GM23338 (cell line): ENCODE measurements at regions not wholly inside any gene's neighbourhood (a gene's known extent, or its start where the extent isn't known, plus 50 kb on each side); places are given as distances from the start of the nearest gene placed in this dataset.

Experiments
- ATAC-seq: fragments of 200-7000 bp; cut with Tn5 transposase; 3 replicates; pipeline ENCODE4 v1.9.1; 2020
- DNase-seq: peaks from one replicate; pipeline ENCODE4 v3.0.0-alpha.2; 2015; ENCODE audit warnings: low spot score
- H2AFZ ChIP-seq: fragments of 200-600 bp; sonication (generic); 2 replicates; pipeline ENCODE4 v1.8.0; 2016; ENCODE audit warnings: antibody characterized with exemption, mild to moderate bottlenecking, moderate library complexity
- H3F3A ChIP-seq: fragments of 200-600 bp; sonication (generic); replicated peaks from 2 replicates; pipeline ENCODE4 v1.8.0; 2017; ENCODE audit warnings: antibody characterized with exemption, mixed run types, low read depth
- H3K27ac ChIP-seq: fragments of 200-600 bp; sonication (generic); 2 replicates; pipeline ENCODE4 v1.6.1; 2016; ENCODE audit warnings: low read depth
- H3K27me3 ChIP-seq: fragments of 200-600 bp; sonication (generic); 2 replicates; pipeline ENCODE4 v1.8.0; 2016; ENCODE audit warnings: mild to moderate bottlenecking, mixed run types, moderate library complexity; ENCODE audit not compliant: insufficient read depth
- H3K36me3 ChIP-seq: fragments of 200-600 bp; sonication (generic); 2 replicates; pipeline ENCODE4 v1.8.0; 2016; ENCODE audit warnings: mild to moderate bottlenecking; ENCODE audit not compliant: insufficient read depth
- H3K4me1 ChIP-seq: fragments of 200-600 bp; sonication (generic); 2 replicates; pipeline ENCODE4 v1.8.0; 2016; ENCODE audit warnings: mild to moderate bottlenecking, moderate library complexity; ENCODE audit not compliant: insufficient read depth
- H3K4me2 ChIP-seq: fragments of 200-600 bp; sonication (generic); 2 replicates; pipeline ENCODE4 v1.7.1; 2017; ENCODE audit warnings: mixed run types
- H3K4me3 ChIP-seq: fragments of 200-600 bp; sonication (generic); 2 replicates; pipeline ENCODE4 v1.6.1; 2016; ENCODE audit warnings: mixed run types
- H3K79me2 ChIP-seq: fragments of 200-600 bp; sonication (generic); replicated peaks from 2 replicates; pipeline ENCODE4 v1.8.0; 2017; ENCODE audit warnings: mild to moderate bottlenecking; ENCODE audit not compliant: insufficient read depth
- H3K9me2 ChIP-seq: fragments of 200-600 bp; sonication (generic); 2 replicates; pipeline ENCODE4 v1.8.0; 2017; ENCODE audit not compliant: insufficient read depth
- H4K20me1 ChIP-seq: fragments of 200-600 bp; sonication (generic); replicated peaks from 2 replicates; pipeline ENCODE4 v1.8.0; 2017; ENCODE audit warnings: mild to moderate bottlenecking; ENCODE audit not compliant: insufficient read depth
- H3K27ac Mint-ChIP-seq: 2 replicates; pipeline ENCODE4 v1.8.0; 2020; ENCODE audit warnings: inconsistent platforms, mild to moderate bottlenecking, moderate library complexity, mixed read lengths
- H3K27me3 Mint-ChIP-seq: 3 replicates; pipeline ENCODE4 v1.8.0; 2022; ENCODE audit warnings: low read depth, mild to moderate bottlenecking, moderate library complexity, mixed read lengths, inconsistent platforms; ENCODE audit not compliant: insufficient read depth, poor library complexity
- H3K36me3 Mint-ChIP-seq: 3 replicates; pipeline ENCODE4 v1.8.0; 2021; ENCODE audit warnings: low read depth, mild to moderate bottlenecking, inconsistent platforms, moderate library complexity, mixed read lengths
- H3K4me1 Mint-ChIP-seq: 3 replicates; pipeline ENCODE4 v1.8.0; 2020; ENCODE audit warnings: mild to moderate bottlenecking, inconsistent platforms, mixed read lengths
- H3K4me3 Mint-ChIP-seq: 3 replicates; pipeline ENCODE4 v1.8.0; 2021; ENCODE audit warnings: moderate library complexity, mild to moderate bottlenecking, inconsistent platforms, mixed read lengths
- H3K9me3 Mint-ChIP-seq: 3 replicates; pipeline ENCODE4 v1.8.0; 2020; ENCODE audit warnings: moderate library complexity, mild to moderate bottlenecking, inconsistent platforms, mixed read lengths
- CREB1 ChIP-seq: fragments of 250-450 bp; sonication (Bioruptor Pico); IDR thresholded peaks from 2 replicates; pipeline ENCODE4 v1.5.0; 2020; ENCODE audit warnings: low read depth, mild to moderate bottlenecking, moderate library complexity
- CTCF ChIP-seq, 2 experiments: fragments of 200-600 bp in 1 of 2; sonication (generic) in 1 of 2; conservative IDR thresholded peaks; 2 replicates each; pipeline versions ENCODE4 v1.5.1 to v1.6.1; 2016 to 2017; ENCODE audit warnings: antibody characterized with exemption in 2 of 2, low read depth in 2 of 2, mild to moderate bottlenecking in 2 of 2, moderate library complexity in 1 of 2
- ETS1 ChIP-seq: IDR thresholded peaks from 2 replicates; pipeline ENCODE4 v1.6.1; 2016; ENCODE audit warnings: antibody characterized with exemption
- NANOG ChIP-seq: IDR thresholded peaks from 2 replicates; pipeline ENCODE4 v1.6.1; 2016; ENCODE audit warnings: antibody characterized with exemption, borderline replicate concordance
- REST ChIP-seq: IDR thresholded peaks from one replicate; pipeline ENCODE4 v1.6.1; 2018; ENCODE audit warnings: antibody characterized with exemption; ENCODE audit not compliant: unreplicated experiment
- ZNF114 ChIP-seq: fragments of 250-450 bp; sonication (Bioruptor Pico); IDR thresholded peaks from 2 replicates; pipeline ENCODE4 v1.5.0; 2020; ENCODE audit warnings: mild to moderate bottlenecking, moderate library complexity

- peak overlapping the region; percentile 61 for H2AFZ ChIP-seq
- no peaks in the 10 kb centered on the region for H3K36me3 ChIP-seq
- H3K4me3 ChIP-seq: no peak overlapping the region
- no peak overlapping the region for H3K27ac ChIP-seq
- no peaks in the 10 kb centered on the region for H3K27me3 ChIP-seq
- no peak for TF ChIP-seq ZNF114 (CRISPR knock-in tag)
- TF ChIP-seq NANOG: no peak
- H3K27me3 Mint-ChIP-seq: no peaks in the 10 kb centered on the region
- no peaks in the 10 kb centered on the region for H4K20me1 ChIP-seq
- no peak overlapping the region for H3K27ac Mint-ChIP-seq
- H3F3A ChIP-seq: no peaks in the 10 kb centered on the region
- no peak overlapping the region for H3K4me3 Mint-ChIP-seq
- DNase-seq: no peak
- H3K36me3 Mint-ChIP-seq: no peaks in the 10 kb centered on the region
- H3K4me1 ChIP-seq: no peaks in the 10 kb centered on the region
- no peak overlapping the region for H3K4me2 ChIP-seq
- H3K4me1 Mint-ChIP-seq: no peaks in the 10 kb centered on the region
- no peaks in the 10 kb centered on the region for H3K79me2 ChIP-seq
- ATAC-seq: no peak
- peaks cover 2% of the 10 kb centered on the region; the same call in 2 of the 3 replicates for H3K9me3 Mint-ChIP-seq
- peaks cover 13% of the 10 kb centered on the region for H3K9me2 ChIP-seq
Observed at GRCh38 chr10:120115959-120116358, 223.4 kb downstream of the SEC23IP start.

- no peaks in the 10 kb centered on the region for H3F3A ChIP-seq
- no peak overlapping the region for H3K27ac ChIP-seq
- H3K4me1 Mint-ChIP-seq: peaks cover 15% of the 10 kb centered on the region
- H3K9me2 ChIP-seq: peaks cover 25% of the 10 kb centered on the region
- no peaks in the 10 kb centered on the region for H3K27me3 Mint-ChIP-seq
- no peaks in the 10 kb centered on the region for H3K36me3 ChIP-seq
- no peaks in the 10 kb centered on the region for H3K27me3 ChIP-seq
- no peaks in the 10 kb centered on the region for H4K20me1 ChIP-seq
- H3K36me3 Mint-ChIP-seq: peaks cover 6% of the 10 kb centered on the region; the same call in 2 of the 3 replicates
- peak; percentile 27 for DNase-seq
- H3K4me2 ChIP-seq: no peak overlapping the region
- TF ChIP-seq CTCF (conservative IDR thresholded peaks at IDR 0.05; ENCODE audit: low read depth in 2 of 2) (peak; percentile 24 to 30), CREB1 (no peak), ETS1 (no peak)
- H3K9me3 Mint-ChIP-seq: peaks cover 6% of the 10 kb centered on the region; the same call in 2 of the 3 replicates
- no peak overlapping the region for H3K4me3 ChIP-seq
- no peak overlapping the region for H3K4me3 Mint-ChIP-seq
- peaks cover under 1% of the 10 kb centered on the region for H3K4me1 ChIP-seq
- H2AFZ ChIP-seq: no peak overlapping the region
- no peak for ATAC-seq
- H3K79me2 ChIP-seq: no peaks in the 10 kb centered on the region
- H3K27ac Mint-ChIP-seq: no peak overlapping the region
Observed at GRCh38 chr10:120121768-120122167, 229.2 kb downstream of the SEC23IP start.

GRCh38 chr10:120131183-120131582 is 238.7 kb downstream of the SEC23IP start:
- H3K4me1 Mint-ChIP-seq: peaks cover 29% of the 10 kb centered on the region
- H3K36me3 ChIP-seq: no peaks in the 10 kb centered on the region
- H3K27me3 Mint-ChIP-seq: peaks cover 9% of the 10 kb centered on the region
- H3K9me2 ChIP-seq: peaks cover 11% of the 10 kb centered on the region
- DNase-seq (peak; percentile 89), ATAC-seq (peak; percentile 61)
- H3K9me3 Mint-ChIP-seq: peaks cover 10% of the 10 kb centered on the region; the same call in 2 of the 3 replicates
- no peaks in the 10 kb centered on the region for H4K20me1 ChIP-seq
- H3K4me2 ChIP-seq: peak overlapping the region; percentile 49; the same call in 1 of the 2 replicates
- no peaks in the 10 kb centered on the region for H3K79me2 ChIP-seq
- H3K4me1 ChIP-seq: peaks cover 13% of the 10 kb centered on the region
- H3K36me3 Mint-ChIP-seq: peaks cover 11% of the 10 kb centered on the region; the same call in 2 of the 3 replicates
- no peaks in the 10 kb centered on the region for H3K27me3 ChIP-seq
- no peaks in the 10 kb centered on the region for H3F3A ChIP-seq
- no peak overlapping the region for H2AFZ ChIP-seq
- H3K27ac Mint-ChIP-seq: no peak overlapping the region
- no peak overlapping the region for H3K27ac ChIP-seq
- H3K4me3 Mint-ChIP-seq: no peak overlapping the region
- H3K4me3 ChIP-seq: no peak overlapping the region
- TF ChIP-seq REST (peak; percentile 91), ZNF114 (CRISPR knock-in tag) (no peak)
